ENCODE measurements at regions not wholly inside any gene's neighbourhood (a gene's known extent, or its start where the extent isn't known, plus 50 kb on each side); places are given as distances from the start of the nearest gene placed in this dataset.

DNA sequence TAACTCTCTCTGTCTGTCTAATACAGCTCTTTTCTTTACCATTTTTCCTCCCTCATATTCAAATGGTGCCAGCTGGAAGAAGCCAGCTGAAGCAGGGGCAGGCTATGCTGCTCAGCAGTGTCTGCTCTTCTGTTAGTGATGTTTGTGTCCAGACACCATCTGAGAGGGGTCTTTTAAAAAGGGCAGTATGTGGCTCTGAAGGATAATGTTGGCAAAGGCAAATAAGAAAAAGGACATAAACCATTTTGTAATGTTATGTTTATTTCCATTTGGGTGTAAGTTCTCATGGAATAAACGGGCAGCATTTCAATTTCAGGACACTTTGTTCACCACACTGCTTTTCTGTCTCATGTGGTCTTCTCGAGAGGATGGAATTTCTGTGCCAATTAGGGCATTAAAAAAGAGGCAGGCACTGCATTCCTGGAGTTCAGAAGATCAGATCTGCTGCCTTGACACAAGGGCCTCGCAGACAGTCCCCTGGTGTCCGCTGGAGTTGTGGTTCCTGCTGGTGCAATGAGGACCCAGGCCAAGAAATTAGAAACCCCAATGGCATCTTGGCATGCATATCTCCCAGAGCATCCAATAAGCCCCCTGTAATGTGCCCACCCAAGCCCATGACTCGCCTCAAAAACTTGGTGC, 109.0 kb upstream of the ELMO1 start:
- Mint-ChIP-seq H3K4me3 (no peak overlapping the region), H3K4me1 (no peaks in the 10 kb centered on the region), H3K27ac (no peak overlapping the region), H3K9me3 (peaks cover 7% of the 10 kb centered on the region), H3K36me3 (ENCODE audit: low read depth) (no peaks in the 10 kb centered on the region), H3K27me3 (ENCODE audit: low read depth, poor library complexity) (peaks cover 13% of the 10 kb centered on the region)
- TF ChIP-seq, protein P1, sequence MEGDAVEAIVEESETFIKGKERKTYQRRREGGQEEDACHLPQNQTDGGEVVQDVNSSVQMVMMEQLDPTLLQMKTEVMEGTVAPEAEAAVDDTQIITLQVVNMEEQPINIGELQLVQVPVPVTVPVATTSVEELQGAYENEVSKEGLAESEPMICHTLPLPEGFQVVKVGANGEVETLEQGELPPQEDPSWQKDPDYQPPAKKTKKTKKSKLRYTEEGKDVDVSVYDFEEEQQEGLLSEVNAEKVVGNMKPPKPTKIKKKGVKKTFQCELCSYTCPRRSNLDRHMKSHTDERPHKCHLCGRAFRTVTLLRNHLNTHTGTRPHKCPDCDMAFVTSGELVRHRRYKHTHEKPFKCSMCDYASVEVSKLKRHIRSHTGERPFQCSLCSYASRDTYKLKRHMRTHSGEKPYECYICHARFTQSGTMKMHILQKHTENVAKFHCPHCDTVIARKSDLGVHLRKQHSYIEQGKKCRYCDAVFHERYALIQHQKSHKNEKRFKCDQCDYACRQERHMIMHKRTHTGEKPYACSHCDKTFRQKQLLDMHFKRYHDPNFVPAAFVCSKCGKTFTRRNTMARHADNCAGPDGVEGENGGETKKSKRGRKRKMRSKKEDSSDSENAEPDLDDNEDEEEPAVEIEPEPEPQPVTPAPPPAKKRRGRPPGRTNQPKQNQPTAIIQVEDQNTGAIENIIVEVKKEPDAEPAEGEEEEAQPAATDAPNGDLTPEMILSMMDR (IDR thresholded peaks at IDR 0.05): no peak
- DNase-seq: no peak

DNA sequence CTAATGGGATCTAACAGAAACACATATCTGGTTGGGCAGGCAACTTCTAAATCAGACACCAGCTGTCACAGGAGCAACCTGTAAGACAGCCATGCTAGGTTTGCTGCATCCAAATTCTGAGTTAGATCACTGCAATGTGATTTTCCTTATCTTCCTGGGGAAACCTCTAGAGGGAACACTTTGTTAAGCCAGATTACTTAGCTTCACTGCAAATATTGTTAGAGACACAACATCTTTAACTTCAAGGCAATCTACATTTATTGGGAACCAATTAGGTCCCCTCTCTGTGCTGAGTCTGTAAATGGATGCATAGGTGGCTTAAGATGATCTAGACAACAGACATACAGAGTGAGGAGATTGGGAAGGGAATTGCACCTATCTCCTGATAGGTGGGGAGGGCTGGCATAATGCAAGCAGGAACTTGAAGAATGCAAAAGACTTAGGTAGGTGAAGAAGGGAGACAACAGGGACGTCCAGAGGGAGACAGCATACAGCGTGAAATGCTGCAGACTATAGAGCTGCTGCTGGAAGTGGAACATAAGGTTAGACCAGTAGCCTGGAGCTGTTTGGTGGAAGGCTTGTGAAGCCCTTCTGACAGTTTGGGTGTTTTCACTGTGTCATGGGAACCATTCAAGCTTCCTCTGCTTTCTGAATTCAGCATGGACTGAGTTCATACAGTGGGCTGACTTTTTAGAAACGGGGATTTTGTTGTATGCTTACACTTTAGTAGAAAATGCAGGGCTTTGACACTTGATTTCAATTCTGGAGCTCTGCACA, 109.8 kb upstream of the ELMO1 start:
- TF ChIP-seq, protein P1 (IDR thresholded peaks at IDR 0.05): no peak
- Mint-ChIP-seq H3K9me3 (peaks cover 7% of the 10 kb centered on the region), H3K27ac (no peak overlapping the region), H3K27me3 (ENCODE audit: low read depth, poor library complexity) (peaks cover 13% of the 10 kb centered on the region), H3K4me1 (no peaks in the 10 kb centered on the region), H3K36me3 (ENCODE audit: low read depth) (no peaks in the 10 kb centered on the region), H3K4me3 (no peak overlapping the region)
- DNase-seq: no peak

DNA sequence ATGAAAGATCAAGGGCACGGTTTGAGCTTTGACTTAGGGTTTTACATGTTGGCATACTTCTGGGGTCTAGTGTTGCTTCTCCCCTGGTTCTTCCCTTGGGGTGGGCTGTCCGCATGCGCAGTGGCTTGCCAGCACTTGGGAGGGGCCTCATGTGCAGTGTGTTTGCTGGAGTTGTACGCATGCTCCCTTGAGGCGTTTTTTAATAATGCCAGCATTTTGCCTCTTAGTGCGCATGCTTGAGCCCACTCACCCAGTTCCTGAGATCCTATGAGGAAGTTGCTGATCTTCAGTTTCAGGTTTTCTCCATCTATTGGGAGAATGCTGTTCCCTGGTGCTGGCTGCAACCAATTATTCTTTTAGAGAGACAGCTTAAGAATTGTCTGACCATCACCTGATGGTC, 113.4 kb upstream of the GPR141 start:
- Mint-ChIP-seq H3K27ac (no peak overlapping the region), H3K4me3 (no peak overlapping the region)
- TF ChIP-seq, protein P1 (IDR thresholded peaks at IDR 0.05): no peak

GRCh38 chr7:37571806-37572205, 111.8 kb upstream of the GPR141 start:
- Mint-ChIP-seq H3K9me3 (no peaks in the 10 kb centered on the region), H3K4me1 (no peaks in the 10 kb centered on the region), H3K4me3 (no peak overlapping the region), H3K36me3 (ENCODE audit: low read depth) (no peaks in the 10 kb centered on the region), H3K27ac (no peak overlapping the region), H3K27me3 (ENCODE audit: low read depth, poor library complexity) (no peaks in the 10 kb centered on the region)
- TF ChIP-seq, protein P1 (IDR thresholded peaks at IDR 0.05): no peak
- DNase-seq: no peak

More for the DNA sequence above, 113.4 kb upstream of the GPR141 start:
- H3K9me3 Mint-ChIP-seq: no peaks in the 10 kb centered on the region
- H3K36me3 Mint-ChIP-seq (ENCODE audit: low read depth): no peaks in the 10 kb centered on the region
- peaks cover 3% of the 10 kb centered on the region for H3K27me3 Mint-ChIP-seq (ENCODE audit: low read depth, poor library complexity)
- DNase-seq: no peak
- no peaks in the 10 kb centered on the region for H3K4me1 Mint-ChIP-seq

DNA sequence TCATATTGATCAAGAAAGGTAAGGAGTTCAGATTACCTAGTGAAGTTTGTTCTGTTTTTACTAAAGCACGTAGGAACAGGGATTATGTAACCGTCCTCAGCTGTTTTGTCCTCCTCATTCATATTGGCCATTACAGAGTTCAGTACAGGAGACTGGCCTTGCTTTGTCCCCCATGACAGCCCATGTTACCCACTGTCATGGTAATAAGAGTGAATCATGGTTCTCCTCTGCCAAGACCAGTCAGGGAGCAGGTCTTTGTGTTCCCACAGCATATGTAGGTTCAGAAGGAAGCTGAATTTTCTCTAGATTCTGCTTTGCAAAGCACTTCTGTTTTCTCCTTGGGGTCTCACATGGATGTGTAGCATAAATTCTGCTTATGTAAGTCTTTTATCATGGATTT, 106.2 kb upstream of the GPR141 start:
- H3K27ac Mint-ChIP-seq: no peak overlapping the region
- no peaks in the 10 kb centered on the region for H3K36me3 Mint-ChIP-seq (ENCODE audit: low read depth)
- H3K4me1 Mint-ChIP-seq: peaks cover 6% of the 10 kb centered on the region
- H3K4me3 Mint-ChIP-seq: no peak overlapping the region
- no peaks in the 10 kb centered on the region for H3K9me3 Mint-ChIP-seq
- TF ChIP-seq, protein P1 (IDR thresholded peaks at IDR 0.05): no peak
- H3K27me3 Mint-ChIP-seq (ENCODE audit: low read depth, poor library complexity): no peaks in the 10 kb centered on the region
- no peak for DNase-seq
